ENCODE measurements at regions not wholly inside any gene's neighbourhood (a gene's known extent, or its start where the extent isn't known, plus 50 kb on each side); places are given as distances from the start of the nearest gene placed in this dataset.

- DNase-seq, result no peak
Measured at GRCh38 chr4:57661517-57662090, 551.4 kb upstream of the IGFBP7 start.

- no peak for DNase-seq
Measured at GRCh38 chr4:57658673-57659072, 548.5 kb upstream of the IGFBP7 start.

- no peak for DNase-seq
Measured at GRCh38 chr4:57658188-57658587, 548.0 kb upstream of the IGFBP7 start.

DNA sequence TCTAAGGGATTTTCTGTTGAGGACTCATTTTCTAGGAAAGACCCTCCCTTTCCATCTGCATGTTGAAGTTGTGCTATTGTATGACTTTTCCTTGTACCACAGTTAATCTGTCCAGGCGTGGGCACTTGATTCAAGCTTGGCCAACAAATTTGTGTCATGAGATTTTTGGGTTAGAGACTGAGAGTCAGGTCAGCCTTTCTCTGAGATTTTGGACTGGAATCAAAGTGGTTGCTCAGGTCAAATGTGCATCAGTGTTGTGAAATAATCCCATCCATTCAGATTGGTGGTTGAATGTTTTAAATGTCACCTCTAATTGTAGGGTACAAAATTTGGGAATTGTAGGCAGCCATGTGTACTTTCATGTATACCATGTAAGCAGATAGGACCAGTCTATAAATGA, 545.2 kb upstream of the IGFBP7 start:
- no peak for DNase-seq

- no peak for DNase-seq
Measured at GRCh38 chr4:57652779-57653178, 542.6 kb upstream of the IGFBP7 start.

DNA sequence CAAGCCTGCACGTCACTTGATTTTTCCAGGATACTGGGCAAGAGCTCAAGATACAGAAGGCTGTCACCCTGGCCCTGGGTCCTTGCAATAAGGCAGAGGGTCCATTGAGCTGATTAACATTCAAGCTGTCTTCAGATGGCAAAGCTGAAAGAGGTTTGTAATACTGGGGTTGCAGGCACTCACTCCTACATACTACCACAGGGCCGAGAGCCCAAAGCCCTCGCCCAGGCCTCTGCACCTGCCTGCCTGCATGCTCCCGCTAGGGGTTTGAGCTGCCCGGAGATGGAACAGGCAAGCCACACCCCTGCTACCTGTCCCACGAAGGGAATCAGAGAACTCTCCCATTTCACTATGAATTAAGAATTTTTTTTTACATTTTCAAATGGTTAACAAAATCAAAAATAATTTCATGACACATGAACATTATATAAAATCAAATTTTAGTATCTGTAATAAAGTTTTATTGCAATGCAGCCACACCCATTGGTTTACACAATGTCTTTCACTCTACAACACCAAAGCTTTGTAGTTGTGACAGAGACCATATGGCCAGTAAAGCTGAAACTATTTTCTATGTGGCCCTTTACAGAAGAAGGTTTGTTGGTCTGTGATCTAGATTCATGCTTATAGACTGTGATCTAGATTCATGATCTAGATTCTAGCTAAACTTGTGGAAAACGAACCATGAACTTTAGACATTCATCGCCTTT, 530.4 kb upstream of the IGFBP7 start:
- no peak for DNase-seq

GRCh38 chr4:57639561-57640382, 529.6 kb upstream of the IGFBP7 start:
- DNase-seq, result no peak

DNA sequence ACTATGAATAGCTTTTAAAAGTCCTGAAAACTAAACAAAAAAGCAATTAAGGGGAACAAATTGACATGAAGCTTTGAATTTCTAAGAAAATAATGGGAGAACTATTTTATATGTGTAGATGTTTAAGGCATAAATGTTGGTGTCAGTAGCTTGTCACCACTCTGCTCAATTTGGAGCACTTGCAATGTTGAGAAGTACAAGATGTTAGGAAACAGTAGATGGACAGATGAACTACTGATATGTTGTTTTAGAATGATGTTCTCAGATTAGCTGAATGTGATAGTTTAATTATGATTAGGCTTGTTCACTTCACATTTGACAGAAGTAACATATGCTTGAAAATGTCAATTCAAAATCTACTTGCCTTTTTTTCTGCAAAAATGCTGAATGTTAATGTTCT, 525.7 kb upstream of the IGFBP7 start:
- no peak for DNase-seq

DNA sequence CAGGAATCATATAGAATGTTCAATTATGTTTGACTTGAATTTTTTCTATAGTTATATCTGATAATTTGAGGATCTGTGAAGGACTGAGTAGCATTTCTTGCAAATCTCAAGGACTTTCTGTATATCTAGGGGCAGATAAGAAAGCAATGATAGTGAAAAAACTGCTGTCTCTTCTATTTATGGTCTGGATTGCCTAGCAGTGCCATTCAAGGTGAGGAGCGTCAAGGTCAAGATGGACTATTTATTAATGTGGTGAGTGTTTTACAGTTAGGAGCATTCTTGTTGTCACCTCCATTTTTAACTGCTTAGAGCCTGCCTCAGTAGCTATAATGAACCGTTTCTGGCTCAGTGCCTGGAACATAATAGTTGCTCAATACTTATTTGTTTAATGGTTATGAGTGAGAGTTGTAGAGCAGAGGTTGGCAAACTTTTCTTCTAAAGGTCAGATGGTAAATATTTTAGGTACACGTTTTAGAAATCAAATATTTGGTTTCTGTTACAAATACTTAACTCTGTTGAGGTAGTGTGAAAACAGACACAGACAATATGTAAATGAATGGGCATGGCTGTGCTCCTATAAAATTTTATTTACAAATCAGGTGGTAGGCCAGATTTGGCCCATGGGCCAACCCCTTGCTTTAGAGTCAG, 523.2 kb upstream of the IGFBP7 start:
- no peak for DNase-seq

- no peak for DNase-seq
Measured at GRCh38 chr4:57632564-57632963, 522.4 kb upstream of the IGFBP7 start.

- DNase-seq, result no peak
Measured at GRCh38 chr4:57631147-57631546, 521.0 kb upstream of the IGFBP7 start.

GRCh38 chr4:57628004-57628403, 517.8 kb upstream of the IGFBP7 start:
- DNase-seq, result no peak

DNA sequence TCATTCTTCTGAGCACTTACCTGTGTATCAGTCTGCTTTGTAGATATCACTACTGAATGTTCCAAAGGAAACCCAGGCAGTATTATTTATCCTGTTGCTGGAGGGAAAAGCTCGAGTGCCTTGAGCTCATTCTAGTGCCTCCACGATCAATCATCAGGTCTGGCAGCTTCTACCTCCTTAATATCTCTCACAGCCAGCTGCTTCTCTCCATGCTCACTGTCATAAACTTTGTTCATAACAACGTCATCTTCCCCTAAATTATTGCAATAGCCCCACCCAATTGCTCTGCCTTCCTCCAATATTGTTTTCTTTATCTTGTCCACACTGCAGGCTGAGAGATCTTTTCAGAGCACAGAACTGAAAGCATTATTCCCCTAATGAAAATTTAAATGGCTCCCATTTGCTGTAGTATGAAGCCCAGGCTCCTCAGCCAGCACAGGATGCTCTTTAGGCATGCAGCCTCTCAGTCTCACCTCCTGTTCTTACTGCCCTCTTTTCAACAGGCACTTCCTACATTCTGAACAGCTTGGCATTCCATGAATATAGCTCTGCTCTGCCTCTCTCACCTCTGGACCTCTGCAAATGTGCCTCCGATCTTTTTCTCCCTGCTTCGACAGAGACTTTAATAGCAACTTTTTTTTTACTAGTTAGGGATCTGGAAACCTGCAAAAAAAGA, 504.2 kb upstream of the IGFBP7 start:
- DNase-seq, result peak; percentile 35

DNA sequence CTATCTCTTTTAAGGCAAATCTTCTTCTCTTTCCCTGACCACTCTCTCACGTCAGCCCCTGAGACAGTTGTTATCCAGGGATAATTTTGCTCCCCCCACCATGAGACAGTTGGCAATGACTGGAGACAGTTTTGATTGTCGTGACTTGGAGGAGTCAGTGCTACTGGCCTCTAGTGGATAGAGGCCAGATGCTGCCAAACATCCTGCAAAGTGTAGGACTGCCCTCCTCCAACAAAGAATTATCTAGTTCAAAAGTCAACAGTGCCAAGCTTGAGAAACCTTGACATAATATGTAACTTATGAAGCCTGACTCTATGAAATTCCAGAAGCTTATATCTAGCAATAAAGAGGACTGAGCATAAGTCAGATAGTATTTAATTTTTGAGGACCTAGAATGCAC, 502.1 kb upstream of the IGFBP7 start:
- DNase-seq, result no peak

DNA sequence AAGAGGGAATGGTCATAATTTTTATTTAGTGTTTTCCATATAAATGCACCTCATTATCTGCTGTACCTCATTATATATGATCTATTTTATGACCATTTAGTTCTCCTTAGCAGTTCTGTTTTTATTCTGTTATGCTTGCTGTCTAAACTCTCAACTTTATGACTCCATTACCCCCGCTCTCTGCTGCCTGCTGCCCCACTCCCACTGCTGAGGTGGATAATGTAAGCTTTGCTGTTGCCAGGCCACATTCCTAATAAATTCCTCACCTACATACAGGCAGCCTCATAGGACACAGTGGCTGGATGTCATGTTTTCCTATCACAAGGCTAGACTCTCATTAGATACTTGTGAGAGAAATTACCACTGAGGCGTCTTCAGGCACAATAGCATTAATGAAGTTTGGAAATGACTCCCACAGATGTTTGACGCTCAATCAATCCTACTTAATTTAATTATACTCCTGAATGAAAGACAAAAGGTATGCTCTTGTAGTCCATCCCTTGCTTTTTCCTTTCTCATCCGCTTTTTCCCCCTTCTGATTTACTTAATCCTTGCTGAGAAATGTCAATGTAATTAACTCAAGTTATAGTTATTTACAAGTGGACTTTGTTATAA, 497.5 kb upstream of the IGFBP7 start:
- DNase-seq, result no peak

GRCh38 chr4:57605376-57605775, 495.2 kb upstream of the IGFBP7 start:
- no peak for DNase-seq

- no peak for DNase-seq
Measured at GRCh38 chr4:57602141-57602540, 492.0 kb upstream of the IGFBP7 start.

- no peak for DNase-seq
Measured at GRCh38 chr4:57591073-57591472, 480.9 kb upstream of the IGFBP7 start.

- no peak for DNase-seq
Measured at GRCh38 chr4:57588557-57588956, 478.4 kb upstream of the IGFBP7 start.

DNA sequence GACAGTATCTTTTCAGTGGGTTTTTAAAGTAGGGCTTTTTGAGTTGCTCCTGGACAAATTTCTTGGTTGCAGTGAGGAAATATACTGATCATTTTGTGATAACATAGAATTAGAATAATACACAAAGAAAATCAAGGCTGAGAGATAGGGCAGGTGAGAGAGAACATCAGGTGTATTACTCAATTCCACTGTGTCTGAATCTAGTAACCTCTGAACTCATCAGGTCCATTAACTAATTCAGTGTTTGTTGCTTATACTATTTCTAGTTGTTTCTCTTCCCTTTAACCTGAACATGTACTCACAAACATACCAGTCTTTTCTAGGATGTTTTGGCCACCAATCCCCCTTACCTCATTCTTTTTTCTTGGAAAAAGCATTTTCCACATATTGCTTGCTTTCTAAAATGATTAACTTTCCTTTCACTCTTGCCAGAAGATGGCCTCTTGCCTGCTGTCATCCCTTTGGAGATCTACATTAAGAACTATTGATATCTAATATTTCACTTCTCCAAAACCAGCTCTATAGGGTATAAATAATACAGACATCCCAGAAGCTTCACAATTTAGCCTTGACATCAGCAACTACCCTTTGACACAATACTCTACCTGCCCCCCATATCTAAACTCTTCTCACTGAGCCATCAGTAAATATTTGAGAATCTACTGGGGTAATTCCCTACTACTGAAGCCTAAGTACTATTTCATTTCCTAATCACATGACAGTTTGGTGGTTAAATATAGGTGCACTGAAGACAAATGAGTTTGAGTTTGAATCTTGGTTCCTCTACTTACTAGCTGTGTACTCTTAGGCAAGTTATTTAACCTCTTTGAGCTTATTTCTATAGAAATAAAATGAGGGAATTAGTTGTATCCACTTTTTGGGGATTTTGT, 470.8 kb upstream of the IGFBP7 start:
- no peak for DNase-seq

- no peak for DNase-seq
Measured at GRCh38 chr4:57575426-57575825, 465.2 kb upstream of the IGFBP7 start.

Measured in NCI-H510A treated with DMSO at 0.1 percent for 48 hours (cell line).